ENCODE measurements at regions not wholly inside any gene's neighbourhood (a gene's known extent, or its start where the extent isn't known, plus 50 kb on each side); places are given as distances from the start of the nearest gene placed in this dataset.

GRCh38 chr9:107169796-107170195 is 113.3 kb upstream of the RAD23B start:
- DNase-seq (ENCODE audit: low spot score) = no peak

- DNase-seq (ENCODE audit: low spot score) = no peak
Observed at GRCh38 chr9:107170801-107171200, 112.3 kb upstream of the RAD23B start.

- DNase-seq (ENCODE audit: low spot score) = peak; percentile 55
Observed at GRCh38 chr9:107172160-107172978, 110.7 kb upstream of the RAD23B start.

GRCh38 chr9:107172979-107173347 is 110.1 kb upstream of the RAD23B start:
- DNase-seq (ENCODE audit: low spot score) = no peak

GRCh38 chr9:107173422-107174180 is 109.5 kb upstream of the RAD23B start:
- no peak for DNase-seq (ENCODE audit: low spot score)

GRCh38 chr9:107174441-107174840 is 108.6 kb upstream of the RAD23B start:
- DNase-seq (ENCODE audit: low spot score) = no peak

GRCh38 chr9:107175041-107175440 is 108.0 kb upstream of the RAD23B start:
- DNase-seq (ENCODE audit: low spot score) = no peak

GRCh38 chr9:107175816-107176435 is 107.2 kb upstream of the RAD23B start:
- DNase-seq (ENCODE audit: low spot score) = no peak

GRCh38 chr9:107176436-107177151 is 106.5 kb upstream of the RAD23B start:
- no peak for DNase-seq (ENCODE audit: low spot score)

- no peak for DNase-seq (ENCODE audit: low spot score)
Observed at GRCh38 chr9:107177243-107177839, 105.7 kb upstream of the RAD23B start.

GRCh38 chr9:107177857-107178256 is 105.2 kb upstream of the RAD23B start:
- DNase-seq (ENCODE audit: low spot score) = no peak

- DNase-seq (ENCODE audit: low spot score) = no peak
Observed at GRCh38 chr9:107178293-107178692, 104.8 kb upstream of the RAD23B start.

- no peak for DNase-seq (ENCODE audit: low spot score)
Observed at GRCh38 chr9:107180206-107180605, 102.9 kb upstream of the RAD23B start.

GRCh38 chr9:107183176-107183575 is 99.9 kb upstream of the RAD23B start:
- no peak for DNase-seq (ENCODE audit: low spot score)

- no peak for DNase-seq (ENCODE audit: low spot score)
Observed at GRCh38 chr9:107188376-107188775, 94.7 kb upstream of the RAD23B start.

- DNase-seq (ENCODE audit: low spot score) = no peak
Observed at GRCh38 chr9:107190061-107190935, 92.8 kb upstream of the RAD23B start.

GRCh38 chr9:107190936-107191290 is 92.2 kb upstream of the RAD23B start:
- DNase-seq (ENCODE audit: low spot score) = no peak

- DNase-seq (ENCODE audit: low spot score) = no peak
Observed at GRCh38 chr9:107193251-107193650, 89.8 kb upstream of the RAD23B start.

- DNase-seq (ENCODE audit: low spot score) = no peak
Observed at GRCh38 chr9:107198718-107199117, 84.4 kb upstream of the RAD23B start.

GRCh38 chr9:107208121-107208520 is 75.0 kb upstream of the RAD23B start:
- DNase-seq (ENCODE audit: low spot score) = no peak

- DNase-seq (ENCODE audit: low spot score) = no peak
Observed at GRCh38 chr9:107210775-107211174, 72.3 kb upstream of the RAD23B start.

All from AG08396 (cell line).